ENCODE measurements at regions not wholly inside any gene's neighbourhood (a gene's known extent, or its start where the extent isn't known, plus 50 kb on each side); places are given as distances from the start of the nearest gene placed in this dataset.

GRCh38 chr3:124607163-124607562 is 123.1 kb upstream of the UMPS start:
- no peak for DNase-seq (ENCODE audit: low spot score)
- TF ChIP-seq, protein P1, sequence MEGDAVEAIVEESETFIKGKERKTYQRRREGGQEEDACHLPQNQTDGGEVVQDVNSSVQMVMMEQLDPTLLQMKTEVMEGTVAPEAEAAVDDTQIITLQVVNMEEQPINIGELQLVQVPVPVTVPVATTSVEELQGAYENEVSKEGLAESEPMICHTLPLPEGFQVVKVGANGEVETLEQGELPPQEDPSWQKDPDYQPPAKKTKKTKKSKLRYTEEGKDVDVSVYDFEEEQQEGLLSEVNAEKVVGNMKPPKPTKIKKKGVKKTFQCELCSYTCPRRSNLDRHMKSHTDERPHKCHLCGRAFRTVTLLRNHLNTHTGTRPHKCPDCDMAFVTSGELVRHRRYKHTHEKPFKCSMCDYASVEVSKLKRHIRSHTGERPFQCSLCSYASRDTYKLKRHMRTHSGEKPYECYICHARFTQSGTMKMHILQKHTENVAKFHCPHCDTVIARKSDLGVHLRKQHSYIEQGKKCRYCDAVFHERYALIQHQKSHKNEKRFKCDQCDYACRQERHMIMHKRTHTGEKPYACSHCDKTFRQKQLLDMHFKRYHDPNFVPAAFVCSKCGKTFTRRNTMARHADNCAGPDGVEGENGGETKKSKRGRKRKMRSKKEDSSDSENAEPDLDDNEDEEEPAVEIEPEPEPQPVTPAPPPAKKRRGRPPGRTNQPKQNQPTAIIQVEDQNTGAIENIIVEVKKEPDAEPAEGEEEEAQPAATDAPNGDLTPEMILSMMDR (IDR thresholded peaks at IDR 0.05; ENCODE audit: extremely low read depth, insufficient read depth, missing control alignments) = no peak
- in situ Hi-C loops (cut with MboI; ENCODE audit: low pct_unique_long_range_greater_than_20kb, low sequenced_read_pairs, unreplicated experiment) = no loop called here

GRCh38 chr3:124609402-124609801 is 120.8 kb upstream of the UMPS start:
- DNase-seq (ENCODE audit: low spot score) = no peak
- in situ Hi-C loops (cut with MboI; ENCODE audit: low pct_unique_long_range_greater_than_20kb, low sequenced_read_pairs, unreplicated experiment) = no loop called here
- TF ChIP-seq, protein P1 (IDR thresholded peaks at IDR 0.05; ENCODE audit: extremely low read depth, insufficient read depth, missing control alignments) = no peak

DNA sequence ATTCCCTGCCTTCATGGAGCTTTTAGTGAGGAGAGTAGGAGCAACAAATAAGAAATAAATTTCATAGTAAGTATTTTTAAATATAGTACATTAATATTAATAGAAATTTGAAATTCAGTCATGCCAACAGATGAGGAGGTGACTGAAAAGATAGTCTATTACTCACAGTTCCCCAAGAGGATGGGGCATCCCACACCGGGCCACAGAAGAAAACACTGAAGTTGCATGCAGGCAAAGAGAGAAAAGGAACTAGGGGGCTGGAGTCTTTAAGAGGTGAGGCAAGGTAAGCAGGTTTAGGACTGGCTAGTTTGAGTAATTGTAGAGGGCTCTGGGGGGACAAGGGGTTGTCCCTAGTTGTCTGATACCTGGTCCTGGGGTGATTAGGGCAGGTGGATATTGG is 120.1 kb upstream of the UMPS start:
- in situ Hi-C loops (cut with MboI; ENCODE audit: low pct_unique_long_range_greater_than_20kb, low sequenced_read_pairs, unreplicated experiment) = no loop called here
- no peak for DNase-seq (ENCODE audit: low spot score)
- TF ChIP-seq, protein P1 (IDR thresholded peaks at IDR 0.05; ENCODE audit: extremely low read depth, insufficient read depth, missing control alignments) = no peak

GRCh38 chr3:124611520-124611919 is 118.7 kb upstream of the UMPS start:
- DNase-seq (ENCODE audit: low spot score) = no peak
- in situ Hi-C loops (cut with MboI; ENCODE audit: low pct_unique_long_range_greater_than_20kb, low sequenced_read_pairs, unreplicated experiment) = no loop called here
- TF ChIP-seq, protein P1 (IDR thresholded peaks at IDR 0.05; ENCODE audit: extremely low read depth, insufficient read depth, missing control alignments) = no peak

- TF ChIP-seq, protein P1 (IDR thresholded peaks at IDR 0.05; ENCODE audit: extremely low read depth, insufficient read depth, missing control alignments) = no peak
- no peak for DNase-seq (ENCODE audit: low spot score)
- in situ Hi-C loops (cut with MboI; ENCODE audit: low pct_unique_long_range_greater_than_20kb, low sequenced_read_pairs, unreplicated experiment) = no loop called here
Observed at GRCh38 chr3:124615896-124616543, 114.2 kb upstream of the UMPS start.

GRCh38 chr3:124617177-124617576 is 113.1 kb upstream of the UMPS start:
- in situ Hi-C loops (cut with MboI; ENCODE audit: low pct_unique_long_range_greater_than_20kb, low sequenced_read_pairs, unreplicated experiment) = no loop called here
- DNase-seq (ENCODE audit: low spot score) = no peak
- TF ChIP-seq, protein P1 (IDR thresholded peaks at IDR 0.05; ENCODE audit: extremely low read depth, insufficient read depth, missing control alignments) = no peak
